ENCODE measurements at regions not wholly inside any gene's neighbourhood (a gene's known extent, or its start where the extent isn't known, plus 50 kb on each side); places are given as distances from the start of the nearest gene placed in this dataset.

DNA sequence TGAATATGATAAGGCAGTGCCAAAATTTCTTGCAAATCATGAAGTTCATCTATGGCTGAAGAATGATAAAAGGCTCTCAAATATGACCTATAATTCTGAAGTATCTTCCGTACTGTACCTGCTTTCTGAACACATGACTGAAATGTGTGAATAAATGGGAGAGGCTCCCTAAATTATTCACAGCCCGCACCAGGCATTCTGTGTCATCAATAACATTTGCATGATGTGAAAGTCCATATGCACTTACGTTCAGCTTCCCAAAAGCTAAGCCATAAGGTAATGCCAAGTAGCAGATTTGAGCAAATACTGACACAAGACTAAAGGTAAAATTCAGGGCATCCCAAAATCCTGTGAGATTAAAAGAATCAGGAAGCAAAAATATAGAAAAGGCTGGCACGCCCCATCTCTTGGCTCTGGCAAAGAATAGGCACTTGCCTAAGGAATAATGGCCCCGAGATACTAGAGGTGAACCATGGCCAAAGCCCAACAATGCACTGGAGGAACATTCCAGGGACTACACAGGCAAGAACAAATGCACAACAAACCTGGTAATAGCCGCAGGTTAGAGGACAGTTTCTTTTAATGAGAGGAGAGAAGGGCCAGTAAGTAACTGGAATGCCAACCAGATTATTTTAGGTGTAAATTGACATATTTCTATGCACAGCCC, 280.5 kb downstream of the IPMK start:
- Histone ChIP-seq H3K4me3 (ENCODE audit: low read length) (no peak overlapping the region), H3K27me3 (ENCODE audit: control insufficient read depth, insufficient read depth, low read length) (no peaks in the 10 kb centered on the region), H3K9me3 (ENCODE audit: control insufficient read depth, insufficient read depth, low read length) (no peaks in the 10 kb centered on the region), H3K4me1 (ENCODE audit: control insufficient read depth, insufficient read depth, low read length) (no peaks in the 10 kb centered on the region), H3K36me3 (ENCODE audit: control insufficient read depth, insufficient read depth, low read length) (no peaks in the 10 kb centered on the region), H3K27ac (ENCODE audit: low read length) (no peak overlapping the region)
- Mint-ChIP-seq H3K27me3 (ENCODE audit: low read depth in 2 of 2) (no peaks in the 10 kb centered on the region), H3K4me3 (no peak overlapping the region), H3K4me1 (no peaks in the 10 kb centered on the region), H3K36me3 (no peaks in the 10 kb centered on the region), H3K9me3 (peaks cover 3 to 5% of the 10 kb centered on the region in 2 donors), H3K27ac (no peak overlapping the region)
- DNase-seq (no peak), ATAC-seq (no peak)
- intact Hi-C loops (cut with micrococcal nuclease), result no loop called here
- TF ChIP-seq, protein P1, sequence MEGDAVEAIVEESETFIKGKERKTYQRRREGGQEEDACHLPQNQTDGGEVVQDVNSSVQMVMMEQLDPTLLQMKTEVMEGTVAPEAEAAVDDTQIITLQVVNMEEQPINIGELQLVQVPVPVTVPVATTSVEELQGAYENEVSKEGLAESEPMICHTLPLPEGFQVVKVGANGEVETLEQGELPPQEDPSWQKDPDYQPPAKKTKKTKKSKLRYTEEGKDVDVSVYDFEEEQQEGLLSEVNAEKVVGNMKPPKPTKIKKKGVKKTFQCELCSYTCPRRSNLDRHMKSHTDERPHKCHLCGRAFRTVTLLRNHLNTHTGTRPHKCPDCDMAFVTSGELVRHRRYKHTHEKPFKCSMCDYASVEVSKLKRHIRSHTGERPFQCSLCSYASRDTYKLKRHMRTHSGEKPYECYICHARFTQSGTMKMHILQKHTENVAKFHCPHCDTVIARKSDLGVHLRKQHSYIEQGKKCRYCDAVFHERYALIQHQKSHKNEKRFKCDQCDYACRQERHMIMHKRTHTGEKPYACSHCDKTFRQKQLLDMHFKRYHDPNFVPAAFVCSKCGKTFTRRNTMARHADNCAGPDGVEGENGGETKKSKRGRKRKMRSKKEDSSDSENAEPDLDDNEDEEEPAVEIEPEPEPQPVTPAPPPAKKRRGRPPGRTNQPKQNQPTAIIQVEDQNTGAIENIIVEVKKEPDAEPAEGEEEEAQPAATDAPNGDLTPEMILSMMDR (IDR thresholded peaks at IDR 0.05), result no peak
- 84% methylated on average over 6 of the region's 6 CpGs for WGBS (ENCODE audit: insufficient coverage)

DNA sequence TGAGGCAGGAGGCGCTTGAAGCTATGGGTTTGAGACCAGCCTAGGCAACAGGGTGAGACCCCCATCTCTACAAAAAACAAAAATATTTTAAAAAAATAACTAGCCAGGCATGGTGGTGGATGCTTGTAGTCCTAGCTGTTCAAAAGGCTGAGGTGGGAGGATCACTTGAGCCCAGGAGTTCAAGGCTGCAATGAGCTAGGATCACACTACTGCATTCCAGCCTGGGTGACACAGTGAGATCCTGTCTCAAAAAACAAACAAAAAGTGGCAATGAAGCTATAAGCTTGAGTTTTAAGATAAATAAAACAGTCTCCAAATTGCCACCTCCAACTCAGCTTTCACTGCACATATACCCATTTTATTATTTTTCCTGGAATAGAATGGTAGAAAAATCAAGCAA, 281.3 kb downstream of the IPMK start:
- TF ChIP-seq, protein P1 (IDR thresholded peaks at IDR 0.05), result no peak
- no peak overlapping the region for H3K27ac Mint-ChIP-seq
- H3K9me3 ChIP-seq (ENCODE audit: control insufficient read depth, insufficient read depth, low read length), result no peaks in the 10 kb centered on the region
- ATAC-seq, result no peak
- H3K36me3 Mint-ChIP-seq, result peaks cover 4% of the 10 kb centered on the region
- H3K9me3 Mint-ChIP-seq, result peaks cover 6 to 7% of the 10 kb centered on the region in 2 donors
- intact Hi-C loops (cut with micrococcal nuclease), result no loop called here
- H3K4me3 ChIP-seq (ENCODE audit: low read length), result no peak overlapping the region
- no peak overlapping the region for H3K4me3 Mint-ChIP-seq
- no peak for DNase-seq
- H3K4me1 Mint-ChIP-seq, result no peaks in the 10 kb centered on the region
- no peaks in the 10 kb centered on the region for H3K36me3 ChIP-seq (ENCODE audit: control insufficient read depth, insufficient read depth, low read length)
- H3K27me3 Mint-ChIP-seq (ENCODE audit: low read depth in 2 of 2), result no peaks in the 10 kb centered on the region
- H3K27me3 ChIP-seq (ENCODE audit: control insufficient read depth, insufficient read depth, low read length), result no peaks in the 10 kb centered on the region
- no peaks in the 10 kb centered on the region for H3K4me1 ChIP-seq (ENCODE audit: control insufficient read depth, insufficient read depth, low read length)
- no peak overlapping the region for H3K27ac ChIP-seq (ENCODE audit: low read length)
- 100% methylated on average over 1 of the region's 1 CpG for WGBS (ENCODE audit: insufficient coverage)

DNA sequence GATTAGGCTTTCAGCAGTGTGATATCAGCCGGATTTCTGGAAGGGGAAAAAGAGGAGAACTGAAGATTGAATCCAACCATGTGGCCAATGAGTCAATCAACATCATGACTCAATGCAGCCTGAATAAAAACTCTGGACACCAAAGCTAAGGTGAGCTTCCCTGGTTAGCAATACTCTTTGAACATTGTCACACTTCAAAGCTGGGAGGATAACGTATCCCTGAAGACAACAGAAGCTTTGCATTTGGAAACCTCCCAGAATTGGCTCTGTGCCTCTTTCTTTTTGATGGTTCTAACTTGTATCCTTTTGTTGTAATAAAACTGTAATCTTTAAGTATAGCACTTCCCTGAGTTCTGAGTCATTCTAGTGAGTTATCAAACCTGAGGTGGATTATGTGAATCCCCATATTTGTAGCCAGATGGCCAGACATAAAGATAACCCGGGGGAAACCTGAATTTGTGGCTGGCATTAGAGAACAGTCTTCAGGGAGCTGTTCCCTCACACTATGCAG, 284.4 kb downstream of the IPMK start:
- no peak for DNase-seq
- TF ChIP-seq, protein P1 (IDR thresholded peaks at IDR 0.05), result no peak
- intact Hi-C loops (cut with micrococcal nuclease), result no loop called here
- H3K4me1 ChIP-seq (ENCODE audit: control insufficient read depth, insufficient read depth, low read length), result no peaks in the 10 kb centered on the region
- H3K27ac ChIP-seq (ENCODE audit: low read length), result no peak overlapping the region
- 40% methylated on average over 3 of the region's 3 CpGs for WGBS (ENCODE audit: insufficient coverage)
- no peak overlapping the region for H3K4me3 ChIP-seq (ENCODE audit: low read length)
- ATAC-seq, result no peak
- no peaks in the 10 kb centered on the region for H3K27me3 Mint-ChIP-seq (ENCODE audit: low read depth in 2 of 2)
- no peaks in the 10 kb centered on the region for H3K36me3 ChIP-seq (ENCODE audit: control insufficient read depth, insufficient read depth, low read length)
- peaks cover 9 to 10% of the 10 kb centered on the region in 2 donors for H3K9me3 Mint-ChIP-seq
- peaks cover 8% of the 10 kb centered on the region for H3K36me3 Mint-ChIP-seq
- H3K4me3 Mint-ChIP-seq, result no peak overlapping the region
- H3K27me3 ChIP-seq (ENCODE audit: control insufficient read depth, insufficient read depth, low read length), result no peaks in the 10 kb centered on the region
- H3K27ac Mint-ChIP-seq, result no peak overlapping the region
- no peaks in the 10 kb centered on the region for H3K4me1 Mint-ChIP-seq
- H3K9me3 ChIP-seq (ENCODE audit: control insufficient read depth, insufficient read depth, low read length), result no peaks in the 10 kb centered on the region

DNA sequence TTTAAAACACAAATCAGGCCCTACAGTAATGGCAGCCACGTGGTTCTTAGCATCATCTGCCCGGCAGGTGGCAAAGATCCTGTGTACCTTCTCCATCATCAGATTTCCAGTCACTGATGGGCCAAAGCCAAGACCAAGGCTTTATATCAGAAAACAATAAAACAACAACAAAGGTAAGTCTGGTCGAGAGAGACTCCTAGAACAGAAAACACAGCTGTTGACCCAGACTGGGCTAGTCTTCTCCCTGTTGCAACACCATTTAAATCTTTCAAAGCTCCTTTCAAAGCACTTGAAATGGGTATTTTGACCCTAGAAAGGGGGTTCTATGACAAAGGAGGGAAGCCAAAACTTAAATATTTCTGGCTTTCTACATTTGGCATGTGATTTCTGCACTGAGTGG, 285.6 kb downstream of the IPMK start:
- Mint-ChIP-seq H3K36me3 (peaks cover 8% of the 10 kb centered on the region), H3K4me3 (no peak overlapping the region), H3K9me3 (peaks cover 10 to 11% of the 10 kb centered on the region in 2 donors), H3K4me1 (no peaks in the 10 kb centered on the region), H3K27me3 (ENCODE audit: low read depth in 2 of 2) (no peaks in the 10 kb centered on the region), H3K27ac (no peak overlapping the region)
- DNase-seq, result no peak
- H3K9me3 ChIP-seq (ENCODE audit: control insufficient read depth, insufficient read depth, low read length), result no peaks in the 10 kb centered on the region
- no peak overlapping the region for H3K27ac ChIP-seq (ENCODE audit: low read length)
- no peaks in the 10 kb centered on the region for H3K36me3 ChIP-seq (ENCODE audit: control insufficient read depth, insufficient read depth, low read length)
- TF ChIP-seq, protein P1 (IDR thresholded peaks at IDR 0.05), result no peak
- H3K27me3 ChIP-seq (ENCODE audit: control insufficient read depth, insufficient read depth, low read length), result no peaks in the 10 kb centered on the region
- H3K4me3 ChIP-seq (ENCODE audit: low read length), result no peak overlapping the region
- H3K4me1 ChIP-seq (ENCODE audit: control insufficient read depth, insufficient read depth, low read length), result no peaks in the 10 kb centered on the region
- WGBS (ENCODE audit: insufficient coverage), result 66% methylated on average over 3 of the region's 3 CpGs
- no peak for ATAC-seq
- intact Hi-C loops (cut with micrococcal nuclease), result no loop called here
